ENCODE measurements at regions not wholly inside any gene's neighbourhood (a gene's known extent, or its start where the extent isn't known, plus 50 kb on each side); places are given as distances from the start of the nearest gene placed in this dataset.

- H3K27ac ChIP-seq (ENCODE audit: low read depth in 2 of 2, low read length in 1 of 2) = peak overlapping the region; percentile 69 to 94; a peak in 3 of 4 replicates
- TF ChIP-seq JUND (IDR thresholded peaks at IDR 0.05) (no peak), MAX (IDR thresholded peaks at IDR 0.05; ENCODE audit: low read depth) (0 out of 2 replicates have a peak, but pooled peaks have one; percentile 43)
- peak overlapping the region; percentile 56 for H3K4me2 ChIP-seq
- no peaks in the 10 kb centered on the region for H3K36me3 ChIP-seq (replicated peaks in 1 of 2; ENCODE audit: control insufficient read depth in 1 of 2, insufficient read depth in 2 of 2, low read length in 1 of 2)
- no peaks in the 10 kb centered on the region for H4K20me1 ChIP-seq (ENCODE audit: insufficient read depth)
- no peak for DNase-seq
- H3K4me1 ChIP-seq (ENCODE audit: control insufficient read depth in 1 of 2, insufficient read depth in 2 of 2, low read depth in 1 of 2, low read length in 1 of 2) = peaks cover 0 to 23% of the 10 kb centered on the region in 2 experiments; a peak in 3 of 4 replicates
- no peaks in the 10 kb centered on the region for H3K9me3 ChIP-seq
- H3K9me2 ChIP-seq = no peaks in the 10 kb centered on the region
- CTCF ChIA-PET = interaction anchor here (0.6 to 1.0 kb wide), 2 partner anchors 10 to 111 kb away, joined by 3 read pairs; no protein-coding TSS in a partner anchor
- no peak overlapping the region for H3K4me3 ChIP-seq (ENCODE audit: low read depth in 2 of 2, low read length in 1 of 2)
- peak overlapping the region; percentile 58; the same call in 1 of the 2 replicates for H2AFZ ChIP-seq (ENCODE audit: low read depth)
- 40% methylated on average over 9 of the region's 9 CpGs for WGBS (ENCODE audit: low lambda C conversion rate)
- peak overlapping the region; percentile 63 for H3K9ac ChIP-seq
- H3F3A ChIP-seq (replicated peaks; ENCODE audit: insufficient read depth) = peaks cover 48% of the 10 kb centered on the region
- no peaks in the 10 kb centered on the region for H3K79me2 ChIP-seq (ENCODE audit: insufficient read depth)
- POLR2A ChIA-PET = no interaction called here
- no peaks in the 10 kb centered on the region for H3K27me3 ChIP-seq (ENCODE audit: insufficient read depth)
Measured at GRCh38 chr12:65667932-65668331, 156.4 kb upstream of the HMGA2 start.

- H3K4me1 ChIP-seq (ENCODE audit: control insufficient read depth in 1 of 2, insufficient read depth in 2 of 2, low read depth in 1 of 2, low read length in 1 of 2) = peaks cover 0 to 35% of the 10 kb centered on the region in 2 experiments; a peak in 3 of 4 replicates
- no peaks in the 10 kb centered on the region for H3K9me2 ChIP-seq
- no peaks in the 10 kb centered on the region for H3K9me3 ChIP-seq
- ChIA-PET POLR2A (no interaction called here), CTCF (no interaction called here)
- no peaks in the 10 kb centered on the region for H3K36me3 ChIP-seq (replicated peaks in 1 of 2; ENCODE audit: control insufficient read depth in 1 of 2, insufficient read depth in 2 of 2, low read length in 1 of 2)
- H3F3A ChIP-seq (replicated peaks; ENCODE audit: insufficient read depth) = peaks cover 45% of the 10 kb centered on the region
- TF ChIP-seq CTCF (IDR thresholded peaks at IDR 0.05) = 0 out of 2 replicates have a peak, but pooled peaks have one; percentile 8
- TF ChIP-seq MAX (IDR thresholded peaks at IDR 0.05; ENCODE audit: low read depth) = peak; percentile 15; the same call in 1 of the 2 replicates
- no peak for TF ChIP-seq SMC3 (IDR thresholded peaks at IDR 0.05; ENCODE audit: low read depth, low read length)
- peak overlapping the region; percentile 56 for H3K4me2 ChIP-seq
- no peaks in the 10 kb centered on the region for H4K20me1 ChIP-seq (ENCODE audit: insufficient read depth)
- 34% methylated on average over 5 of the region's 5 CpGs for WGBS (ENCODE audit: low lambda C conversion rate)
- no peaks in the 10 kb centered on the region for H3K79me2 ChIP-seq (ENCODE audit: insufficient read depth)
- H3K4me3 ChIP-seq (ENCODE audit: low read depth in 2 of 2, low read length in 1 of 2) = no peak overlapping the region
- H2AFZ ChIP-seq (ENCODE audit: low read depth) = no peak overlapping the region
- H3K9ac ChIP-seq = peak overlapping the region; percentile 63
- peak overlapping the region; percentile 69 to 94 for H3K27ac ChIP-seq (ENCODE audit: low read depth in 2 of 2, low read length in 1 of 2)
- DNase-seq = no peak
- no peaks in the 10 kb centered on the region for H3K27me3 ChIP-seq (ENCODE audit: insufficient read depth)
Measured at GRCh38 chr12:65668981-65669695, 155.1 kb upstream of the HMGA2 start.

GRCh38 chr12:65670775-65671174 is 153.5 kb upstream of the HMGA2 start:
- Histone ChIP-seq H3K9ac (peak overlapping the region; percentile 16), H3K79me2 (ENCODE audit: insufficient read depth) (no peaks in the 10 kb centered on the region), H3K27me3 (ENCODE audit: insufficient read depth) (no peaks in the 10 kb centered on the region), H3K4me3 (ENCODE audit: low read depth in 2 of 2, low read length in 1 of 2) (no peak overlapping the region), H3K27ac (ENCODE audit: low read depth in 2 of 2, low read length in 1 of 2) (peak overlapping the region; percentile 68 to 94; a peak in 3 of 4 replicates), H3F3A (replicated peaks; ENCODE audit: insufficient read depth) (peaks cover 45% of the 10 kb centered on the region), H3K36me3 (replicated peaks in 1 of 2; ENCODE audit: control insufficient read depth in 1 of 2, insufficient read depth in 2 of 2, low read length in 1 of 2) (no peaks in the 10 kb centered on the region), H3K4me2 (peak overlapping the region; percentile 12; the same call in 1 of the 2 replicates), H4K20me1 (ENCODE audit: insufficient read depth) (no peaks in the 10 kb centered on the region), H2AFZ (ENCODE audit: low read depth) (no peak overlapping the region; the same call in 1 of the 2 replicates), H3K4me1 (ENCODE audit: control insufficient read depth in 1 of 2, insufficient read depth in 2 of 2, low read depth in 1 of 2, low read length in 1 of 2) (peaks cover 0 to 48% of the 10 kb centered on the region in 2 experiments; a peak in 3 of 4 replicates), H3K9me3 (no peaks in the 10 kb centered on the region), H3K9me2 (no peaks in the 10 kb centered on the region)
- CTCF ChIA-PET = no interaction called here
- WGBS (ENCODE audit: low lambda C conversion rate) = 5% methylated on average over 3 of the region's 3 CpGs
- DNase-seq = no peak
- POLR2A ChIA-PET = no interaction called here
- TF ChIP-seq USF1 (IDR thresholded peaks at IDR 0.05; ENCODE audit: borderline replicate concordance, low read depth) = no peak
- TF ChIP-seq POLR2AphosphoS5 (IDR thresholded peaks at IDR 0.05; ENCODE audit: low read depth, low read length) = peak; percentile 71; the same call in 1 of the 2 replicates
- TF ChIP-seq FOXJ3 (CRISPR knock-in tag; IDR thresholded peaks at IDR 0.05) = no peak
- peak; percentile 54 to 96; a peak in 3 of 4 replicates for TF ChIP-seq EP300 (IDR thresholded peaks at IDR 0.05; ENCODE audit: borderline replicate concordance in 1 of 2, low read depth in 1 of 2, low read length in 1 of 2)
- TF ChIP-seq MEF2A (IDR thresholded peaks at IDR 0.05; ENCODE audit: borderline replicate concordance, low read depth) = peak; percentile 41; the same call in 1 of the 2 replicates
- TF ChIP-seq EZH2phosphoT487 (IDR thresholded peaks at IDR 0.05; ENCODE audit: borderline replicate concordance, low read depth) = no peak
- TF ChIP-seq FOXM1 (IDR thresholded peaks at IDR 0.05; ENCODE audit: low read depth) = peak; percentile 92
- no peak for TF ChIP-seq REST (IDR thresholded peaks at IDR 0.05; ENCODE audit: low read depth, low read length)
- no peak for TF ChIP-seq RCOR1 (IDR thresholded peaks at IDR 0.05; ENCODE audit: low read length)

All from SK-N-SH (cell line).